HG03378 (cell line): ENCODE measurements at regions not wholly inside any gene's neighbourhood (a gene's known extent, or its start where the extent isn't known, plus 50 kb on each side); places are given as distances from the start of the nearest gene placed in this dataset.

Source experiments
- ATAC-seq: cut with Tn5 transposase; IDR thresholded peaks from one replicate; pipeline ENCODE4 v1.9.1; 2021; ENCODE audit warnings: mild to moderate bottlenecking, moderate library complexity; ENCODE audit not compliant: unreplicated experiment

GRCh38 chr18:40056079-40056692, 1898.8 kb upstream of the PIK3C3 start:
- ATAC-seq, result no peak

DNA sequence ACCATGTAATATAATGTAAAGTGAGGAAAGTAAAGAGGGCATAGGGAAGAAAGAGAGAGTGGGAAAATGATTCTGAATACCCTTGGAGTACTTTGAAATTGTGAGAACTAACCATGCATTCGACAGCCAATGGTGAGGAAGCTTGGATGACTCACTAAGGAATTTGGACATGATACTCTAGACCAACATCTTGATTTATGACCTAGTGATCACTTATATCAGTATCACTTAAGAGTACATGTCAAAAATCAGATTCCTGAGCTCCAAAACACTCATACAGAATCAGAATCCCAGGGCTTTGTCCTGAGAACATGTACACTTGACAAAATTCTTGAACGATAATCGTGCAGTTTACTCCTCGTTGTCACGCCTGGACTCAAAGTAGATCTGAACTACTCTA, 1899.8 kb upstream of the PIK3C3 start:
- no peak for ATAC-seq

DNA sequence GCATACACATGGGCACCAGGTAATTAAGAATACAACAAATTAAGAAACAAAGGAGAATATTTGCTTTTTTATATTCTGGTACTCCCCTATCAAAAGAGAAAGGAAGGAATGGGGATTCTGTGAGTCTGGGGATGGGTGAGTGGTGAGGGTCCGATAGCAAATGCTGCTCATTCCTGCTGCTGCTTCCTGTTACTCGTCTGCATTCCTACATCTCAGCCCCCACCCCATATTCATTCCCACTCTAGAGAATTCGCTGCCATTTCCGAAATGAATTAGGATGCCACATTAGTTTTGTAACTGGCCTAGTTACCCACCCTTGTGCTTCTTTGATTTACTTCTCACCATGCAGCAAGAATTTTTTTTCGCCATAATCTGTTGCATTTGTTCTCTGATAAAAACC, 1905.3 kb upstream of the PIK3C3 start:
- ATAC-seq, result no peak

DNA sequence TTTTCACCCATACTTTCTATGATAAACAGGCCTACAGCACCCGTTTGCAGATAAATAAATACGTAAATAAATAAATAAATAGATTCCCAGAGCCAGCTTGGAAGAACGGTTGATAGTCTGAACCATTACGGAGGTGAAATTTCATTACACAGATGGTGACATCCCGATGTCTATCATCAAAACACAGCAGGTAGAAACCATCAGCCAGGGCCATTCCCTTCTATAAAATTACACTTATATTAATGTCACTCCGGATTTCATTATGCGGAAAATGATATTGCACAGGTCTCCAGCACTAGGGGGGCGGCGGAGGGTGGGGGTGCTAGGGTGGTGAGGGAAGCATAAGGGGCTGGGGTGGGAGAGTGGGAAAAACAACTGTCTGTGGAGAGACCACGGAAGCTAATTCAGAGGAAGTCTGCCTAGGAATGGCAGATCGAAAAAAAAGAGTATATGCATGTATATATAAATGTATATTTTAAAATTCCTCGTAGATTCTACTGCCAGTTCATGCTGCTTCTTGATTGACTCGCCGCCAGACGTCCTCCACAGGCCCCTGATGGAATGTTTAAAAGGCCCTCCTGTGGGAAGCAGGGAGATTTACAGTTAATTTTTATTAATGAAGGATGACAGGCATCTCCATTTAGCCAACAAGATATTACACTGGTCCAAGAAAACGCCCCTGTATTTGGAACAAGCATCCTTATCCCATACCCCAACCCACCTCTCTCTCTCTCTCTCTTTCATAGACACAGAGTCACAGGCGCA, 1906.0 kb upstream of the PIK3C3 start:
- no peak for ATAC-seq

DNA sequence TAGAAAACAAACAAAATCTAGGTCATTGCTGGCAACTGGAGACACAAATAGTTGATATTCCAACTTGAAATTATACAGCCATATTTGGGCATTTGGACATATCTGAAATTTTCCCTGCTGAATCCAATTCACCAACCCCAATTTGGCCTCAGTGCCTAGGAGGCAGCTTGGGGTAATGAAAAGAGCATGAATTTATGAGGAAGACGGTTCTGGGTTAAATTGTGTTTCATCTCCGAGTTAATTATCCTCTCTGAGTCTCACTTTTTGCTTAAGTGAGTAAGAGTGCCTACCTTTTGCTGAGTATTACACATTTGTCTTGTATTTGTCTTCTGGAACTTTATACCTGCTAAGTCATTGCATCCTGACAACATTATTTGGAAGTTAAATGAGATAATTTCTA, 1906.8 kb upstream of the PIK3C3 start:
- ATAC-seq, result no peak

GRCh38 chr18:40046596-40046995, 1908.4 kb upstream of the PIK3C3 start:
- no peak for ATAC-seq

GRCh38 chr18:40041951-40042350, 1913.1 kb upstream of the PIK3C3 start:
- ATAC-seq, result no peak

DNA sequence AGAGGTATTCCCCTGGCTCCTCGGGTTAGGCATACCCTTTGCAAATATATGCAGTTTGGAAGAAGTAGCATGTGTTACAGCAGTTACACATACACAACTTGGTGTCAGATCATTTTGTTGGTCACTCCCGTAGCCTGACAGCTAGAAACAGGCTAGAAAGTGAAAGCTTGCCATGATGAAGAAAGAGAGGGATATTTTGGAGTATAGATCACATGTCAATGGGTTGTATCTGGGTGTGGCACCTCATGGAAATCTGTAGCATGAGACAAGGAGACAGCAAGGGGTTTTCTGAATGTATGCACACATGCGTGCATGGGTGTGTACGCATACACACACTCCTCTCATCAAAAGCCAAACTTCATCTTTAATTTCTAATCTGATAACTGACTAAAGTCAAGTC, 1914.5 kb upstream of the PIK3C3 start:
- no peak for ATAC-seq

- no peak for ATAC-seq
Measured at GRCh38 chr18:40037356-40037755, 1917.7 kb upstream of the PIK3C3 start.

DNA sequence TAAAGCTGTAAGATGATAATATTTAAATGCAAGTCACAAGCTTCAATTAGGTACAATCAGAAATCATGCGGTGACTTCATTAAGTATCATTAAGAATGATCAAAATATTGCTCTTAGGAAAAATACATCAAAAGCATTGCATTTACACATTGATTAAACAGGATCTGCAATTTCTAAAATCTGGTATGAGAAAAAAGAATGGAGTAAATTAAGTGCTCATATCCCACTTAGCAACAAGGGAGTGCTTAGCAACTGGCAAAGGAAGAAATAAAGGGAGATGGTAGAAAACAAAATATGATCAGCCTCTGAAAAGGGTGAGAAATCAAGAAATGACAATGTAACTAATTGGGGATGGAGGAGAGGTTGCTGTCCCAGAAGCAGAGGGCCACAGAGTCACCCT, 1918.2 kb upstream of the PIK3C3 start:
- no peak for ATAC-seq

GRCh38 chr18:40035966-40036365, 1919.1 kb upstream of the PIK3C3 start:
- ATAC-seq, result no peak

- ATAC-seq, result no peak
Measured at GRCh38 chr18:40032076-40032475, 1923.0 kb upstream of the PIK3C3 start.

DNA sequence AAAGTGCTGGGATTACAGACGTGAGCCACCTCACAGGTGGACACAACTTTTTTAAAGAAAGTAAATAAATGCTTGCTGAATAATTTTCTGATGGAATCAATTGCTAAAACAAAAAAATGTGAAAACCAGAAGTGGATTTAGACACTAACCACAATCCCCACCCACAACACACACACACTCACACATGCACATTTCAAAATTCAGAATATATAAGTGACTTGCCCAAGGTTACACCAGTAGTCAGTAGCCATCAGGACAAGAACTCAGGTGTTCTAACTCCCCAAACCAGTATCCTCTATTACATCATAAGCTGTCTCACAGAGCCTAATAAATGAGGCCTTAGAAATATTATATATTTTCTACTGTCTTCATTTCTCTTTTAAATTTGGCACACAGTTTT, 1923.6 kb upstream of the PIK3C3 start:
- no peak for ATAC-seq

DNA sequence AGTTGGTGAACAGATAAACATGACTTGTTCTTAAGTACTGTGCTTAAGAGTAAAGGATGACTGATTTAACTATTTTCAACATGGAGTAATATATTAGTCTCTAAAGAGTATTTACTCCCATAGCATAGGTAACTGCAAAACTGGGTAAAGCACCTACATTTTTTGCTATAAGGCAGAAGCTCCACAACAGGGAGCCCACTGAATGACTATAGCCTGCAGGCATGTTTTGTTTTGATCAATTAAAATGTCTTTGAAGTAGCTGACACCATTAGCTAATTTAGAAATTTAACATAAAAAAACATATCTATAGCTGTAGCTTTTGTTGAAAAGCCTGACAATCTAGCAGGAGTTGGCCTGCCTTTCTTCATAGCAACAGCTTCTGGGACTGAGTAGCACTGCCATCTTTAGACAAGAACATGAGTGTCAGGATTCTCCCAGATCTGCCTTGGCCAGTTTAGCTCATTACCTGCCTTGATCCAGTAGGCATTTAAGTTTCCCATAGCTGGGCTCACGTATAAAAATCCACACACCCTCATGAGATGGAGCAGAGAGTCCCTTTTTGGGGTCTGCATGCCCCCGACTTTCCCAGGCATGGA, 1935.1 kb upstream of the PIK3C3 start:
- no peak for ATAC-seq

- no peak for ATAC-seq
Measured at GRCh38 chr18:40018266-40018665, 1936.8 kb upstream of the PIK3C3 start.

DNA sequence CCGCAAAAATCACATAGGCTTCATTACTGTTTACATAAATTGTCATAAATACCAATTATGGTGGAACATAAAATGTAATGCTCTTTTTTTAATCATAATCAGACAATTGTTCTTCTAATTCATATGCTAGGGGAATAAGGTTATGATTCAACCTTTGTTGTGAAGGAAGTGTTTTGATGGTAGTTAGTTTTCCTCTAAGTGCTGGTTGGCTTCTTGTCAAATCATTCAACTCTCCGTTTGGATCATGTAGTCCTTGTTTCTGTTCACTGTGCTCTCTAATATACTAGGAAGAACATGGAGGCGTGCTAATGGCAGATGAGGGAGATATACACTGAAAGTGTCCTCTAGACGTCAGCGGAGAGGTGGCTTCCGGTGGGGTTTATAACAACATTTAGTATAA, 1938.0 kb upstream of the PIK3C3 start:
- no peak for ATAC-seq

DNA sequence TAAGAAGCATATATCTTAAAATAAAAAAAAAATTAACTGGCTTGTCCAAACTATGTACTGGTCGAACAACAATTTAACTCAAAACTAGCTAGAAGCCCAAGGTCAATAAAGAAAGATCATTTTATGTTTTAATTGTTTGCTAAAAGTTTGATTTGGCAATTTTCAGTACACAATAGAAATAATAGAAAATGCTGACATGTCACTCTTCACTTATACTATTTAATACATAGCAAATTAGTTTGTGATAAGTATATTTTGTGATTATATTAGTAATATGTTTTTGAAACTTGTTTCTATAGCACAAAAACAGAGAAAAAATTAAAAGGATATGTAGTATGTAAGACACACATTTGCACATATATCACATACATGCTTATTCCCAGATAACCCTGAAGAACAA, 1938.6 kb upstream of the PIK3C3 start:
- no peak for ATAC-seq

- ATAC-seq, result no peak
Measured at GRCh38 chr18:40013001-40013609, 1941.9 kb upstream of the PIK3C3 start.

- ATAC-seq, result no peak
Measured at GRCh38 chr18:40011201-40011600, 1943.8 kb upstream of the PIK3C3 start.

DNA sequence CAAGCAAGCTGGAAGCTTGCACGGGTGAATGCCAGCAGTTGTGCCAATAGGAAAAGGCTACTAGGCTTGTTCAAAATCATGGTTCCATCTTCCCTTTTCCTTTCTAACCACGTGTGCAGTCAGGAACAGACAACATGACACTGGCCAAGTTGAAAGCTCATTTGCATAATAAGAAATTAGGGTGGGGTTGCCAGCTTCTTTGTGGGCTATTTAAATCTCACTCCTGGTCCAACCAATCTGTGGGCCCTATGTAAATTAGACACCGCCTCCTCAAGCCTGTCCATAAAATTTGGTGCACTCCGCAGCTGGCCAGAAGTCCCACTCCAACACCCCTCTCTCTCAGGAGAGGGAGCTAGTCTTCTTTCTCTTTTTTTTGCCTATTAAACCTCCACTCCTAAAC, 1948.4 kb upstream of the PIK3C3 start:
- no peak for ATAC-seq

- ATAC-seq, result no peak
Measured at GRCh38 chr18:40004246-40004645, 1950.8 kb upstream of the PIK3C3 start.

DNA sequence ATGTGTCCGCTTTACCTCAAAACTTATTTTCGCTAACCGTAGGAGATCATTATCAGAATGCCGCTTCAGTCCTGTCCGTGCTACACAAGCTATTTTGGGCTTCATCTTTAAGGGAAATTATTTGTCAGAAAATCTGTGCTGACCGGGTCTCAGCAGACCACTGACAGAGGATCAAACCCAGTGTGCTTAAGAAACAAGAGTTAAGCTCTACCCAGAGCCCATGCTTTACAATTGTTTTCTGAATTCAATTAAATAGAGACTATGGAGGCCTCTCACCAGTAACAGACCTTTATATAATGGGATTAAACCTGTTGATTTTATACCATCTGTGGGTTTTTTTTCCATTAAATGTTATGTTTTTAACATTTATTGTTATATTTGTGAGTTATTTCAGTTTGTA, 1956.7 kb upstream of the PIK3C3 start:
- ATAC-seq, result no peak
